ENCODE measurements at regions not wholly inside any gene's neighbourhood (a gene's known extent, or its start where the extent isn't known, plus 50 kb on each side); places are given as distances from the start of the nearest gene placed in this dataset.

GRCh38 chr13:110811771-110812120 is 98.2 kb downstream of the ING1 start:
- CTCF ChIA-PET: no interaction called here
- no peak for TF ChIP-seq CTCF (IDR thresholded peaks at IDR 0.05; ENCODE audit: control extremely low read depth, extremely low read depth, low read depth, missing control alignments)
- POLR2A ChIA-PET: no interaction called here
- DNase-seq (ENCODE audit: extremely low spot score): no peak

GRCh38 chr13:110812121-110812868 is 98.8 kb downstream of the ING1 start:
- POLR2A ChIA-PET: no interaction called here
- CTCF ChIA-PET: no interaction called here
- DNase-seq (ENCODE audit: extremely low spot score): no peak
- no peak for TF ChIP-seq CTCF (IDR thresholded peaks at IDR 0.05; ENCODE audit: control extremely low read depth, extremely low read depth, low read depth, missing control alignments)

GRCh38 chr13:110812869-110813645 is 99.6 kb downstream of the ING1 start:
- TF ChIP-seq CTCF (IDR thresholded peaks at IDR 0.05; ENCODE audit: control extremely low read depth, extremely low read depth, low read depth, missing control alignments): no peak
- CTCF ChIA-PET: no interaction called here
- DNase-seq (ENCODE audit: extremely low spot score): no peak
- POLR2A ChIA-PET: no interaction called here

GRCh38 chr13:110813646-110814624 is 100.4 kb downstream of the ING1 start:
- CTCF ChIA-PET: no interaction called here
- POLR2A ChIA-PET: no interaction called here
- DNase-seq (ENCODE audit: extremely low spot score): no peak
- no peak for TF ChIP-seq CTCF (IDR thresholded peaks at IDR 0.05; ENCODE audit: control extremely low read depth, extremely low read depth, low read depth, missing control alignments)

- ChIA-PET CTCF (interaction anchor here (0.9 to 1.6 kb wide), 4 partner anchors 8 to 591 kb away, joined by 3 to 4 read pairs (median 4); no protein-coding TSS in a partner anchor), POLR2A (interaction anchor here (0.6 kb wide), 1 partner anchor 277 kb away, joined by 3 read pairs; no protein-coding TSS in a partner anchor)
- no peak for DNase-seq (ENCODE audit: extremely low spot score)
- no peak for TF ChIP-seq CTCF (IDR thresholded peaks at IDR 0.05; ENCODE audit: control extremely low read depth, extremely low read depth, low read depth, missing control alignments)
Observed at GRCh38 chr13:110815471-110816204, 99.2 kb downstream of the ANKRD10 start.
